IMR-90 (cell line): ENCODE measurements at regions not wholly inside any gene's neighbourhood (a gene's known extent, or its start where the extent isn't known, plus 50 kb on each side); places are given as distances from the start of the nearest gene placed in this dataset.

Experiments
- ATAC-seq: fragments of 200-7000 bp; cut with Tn5 transposase; 2 replicates; pipeline ENCODE4 v1.9.1; 2020; ENCODE audit warnings: low read depth, mild to moderate bottlenecking, moderate library complexity
- BruUV-seq: library from RNA; stranded (reverse); fragments of 400-500 nt; replicated peaks from 2 replicates; lab custom pipeline; 2021; lab: Mats Ljungman, UMichigan
- CTCF ChIA-PET: fragments of 300-600 bp; formaldehyde crosslinking; extraction: SDS; loops from one replicate; lab custom pipeline; 2021; ENCODE audit warnings: antibody characterized with exemption; lab: Yijun Ruan, JAX
- POLR2A ChIA-PET: fragments of 300-600 bp; sonication (Branson Sonifier 250); formaldehyde crosslinking; loops from one replicate; lab custom pipeline; 2022; ENCODE audit warnings: antibody characterized with exemption; ENCODE audit not compliant: unreplicated experiment; lab: Charles Lee
- DNase-seq: peaks from one replicate; pipeline ENCODE4 v3.0.0; 2013
- H2AFZ ChIP-seq: replicated peaks from 2 replicates; pipeline ENCODE3; 2013; ENCODE audit warnings: low read length, mild to moderate bottlenecking; ENCODE audit not compliant: poor library complexity
- H2AK5ac ChIP-seq: 2 replicates; pipeline ENCODE4 v1.6.1; 2013; ENCODE audit warnings: low read depth, low read length, inconsistent platforms
- H2AK9ac ChIP-seq: replicated peaks from 2 replicates; pipeline ENCODE3; 2013; ENCODE audit warnings: mild to moderate bottlenecking, low read depth, low read length, moderate library complexity; ENCODE audit not compliant: poor library complexity
- H2BK120ac ChIP-seq: 2 replicates; pipeline ENCODE4 v1.6.1; 2013; ENCODE audit warnings: low read depth, low read length, inconsistent platforms
- H2BK15ac ChIP-seq: 3 replicates; pipeline ENCODE4 v1.6.1; 2013; ENCODE audit warnings: low read depth, low read length, inconsistent platforms
- H2BK20ac ChIP-seq: 2 replicates; pipeline ENCODE4 v1.6.1; 2013; ENCODE audit warnings: low read depth, mild to moderate bottlenecking, inconsistent platforms, low read length, moderate library complexity
- H2BK5ac ChIP-seq: 2 replicates; pipeline ENCODE4 v1.6.1; 2013; ENCODE audit warnings: mild to moderate bottlenecking, low read depth, low read length, inconsistent platforms; ENCODE audit not compliant: poor library complexity, severe bottlenecking
- H3K14ac ChIP-seq: replicated peaks from 2 replicates; pipeline ENCODE4 v1.6.1; 2013; ENCODE audit warnings: low read depth, low read length, inconsistent platforms
- H3K18ac ChIP-seq: 2 replicates; pipeline ENCODE4 v1.6.1; 2013; ENCODE audit warnings: low read depth, low read length, control low read depth
- H3K23ac ChIP-seq: 2 replicates; pipeline ENCODE4 v1.6.1; 2013; ENCODE audit warnings: low read depth, low read length, inconsistent platforms
- H3K27ac ChIP-seq: 2 replicates; pipeline ENCODE4 v1.5.1; 2013; ENCODE audit warnings: mild to moderate bottlenecking, control low read depth, low read length; ENCODE audit not compliant: insufficient read depth
- H3K27me3 ChIP-seq: 2 replicates; pipeline ENCODE4 v1.6.1; 2013; ENCODE audit warnings: low read length; ENCODE audit not compliant: control insufficient read depth, insufficient read depth
- H3K36me3 ChIP-seq: 2 replicates; pipeline ENCODE4 v1.6.1; 2013; ENCODE audit warnings: low read length, mixed read lengths; ENCODE audit not compliant: control insufficient read depth, insufficient read depth
- H3K4ac ChIP-seq: 2 replicates; pipeline ENCODE4 v1.6.1; 2013; ENCODE audit warnings: low read depth, low read length, inconsistent platforms
- H3K4me1 ChIP-seq: 2 replicates; pipeline ENCODE4 v1.6.1; 2013; ENCODE audit warnings: low read length, mixed read lengths; ENCODE audit not compliant: control insufficient read depth, insufficient read depth
- H3K4me2 ChIP-seq: 2 replicates; pipeline ENCODE4 v1.6.1; 2013; ENCODE audit warnings: low read depth, mild to moderate bottlenecking, control low read depth, low read length, moderate library complexity
- H3K4me3 ChIP-seq: 2 replicates; pipeline ENCODE4 v1.5.1; 2013; ENCODE audit warnings: low read depth, mild to moderate bottlenecking, control low read depth, low read length, moderate library complexity; ENCODE audit not compliant: insufficient read depth
- H3K56ac ChIP-seq: 2 replicates; pipeline ENCODE4 v1.6.1; 2013; ENCODE audit warnings: low read length, inconsistent platforms; ENCODE audit not compliant: insufficient read depth; ENCODE audit errors: extremely low read depth
- H3K79me1 ChIP-seq, 2 experiments: 2 replicates each; pipeline ENCODE4 v1.6.1; 2013; ENCODE audit warnings: low read length in 2 of 2, inconsistent platforms in 1 of 2, low read depth in 1 of 2
- H3K9ac ChIP-seq: 2 replicates; pipeline ENCODE4 v1.6.1; 2013; ENCODE audit warnings: low read depth, low read length, control low read depth
- H3K9me1 ChIP-seq: 2 replicates; pipeline ENCODE4 v1.6.1; 2013; ENCODE audit warnings: low read length, inconsistent platforms; ENCODE audit not compliant: insufficient read depth
- H3K9me3 ChIP-seq: 2 replicates; pipeline ENCODE4 v1.6.1; 2013; ENCODE audit warnings: low read length; ENCODE audit not compliant: control insufficient read depth, insufficient read depth
- H4K20me1 ChIP-seq: 2 replicates; pipeline ENCODE4 v1.6.1; 2013; ENCODE audit warnings: low read length, inconsistent platforms; ENCODE audit not compliant: insufficient read depth
- H4K5ac ChIP-seq: 2 replicates; pipeline ENCODE4 v1.6.1; 2013; ENCODE audit warnings: mild to moderate bottlenecking, low read depth, low read length, control low read depth
- H4K8ac ChIP-seq, 2 experiments: 2 replicates each; pipeline ENCODE4 v1.6.1; 2013; ENCODE audit warnings: low read depth in 2 of 2, low read length in 2 of 2, control low read depth in 1 of 2, inconsistent platforms in 1 of 2
- H4K91ac ChIP-seq: 2 replicates; pipeline ENCODE4 v1.6.1; 2013; ENCODE audit warnings: low read depth, low read length, inconsistent platforms; ENCODE audit not compliant: insufficient read depth
- BHLHE40 ChIP-seq: fragments of 150-350 bp; IDR thresholded peaks from 2 replicates; pipeline ENCODE4 v1.6.1; 2016; ENCODE audit warnings: mild to moderate bottlenecking, low read depth, low read length
- CEBPB ChIP-seq: IDR thresholded peaks from 2 replicates; pipeline ENCODE4 v1.6.1; 2012; ENCODE audit warnings: low read depth, low read length, improper control_type of control experiment
- CHD1 ChIP-seq: IDR thresholded peaks from 2 replicates; pipeline ENCODE4 v1.6.1; 2012; ENCODE audit warnings: low read depth, low read length, improper control_type of control experiment
- FOS ChIP-seq: fragments of 150-350 bp; IDR thresholded peaks from 2 replicates; pipeline ENCODE4 v1.6.1; 2016; ENCODE audit warnings: low read depth, low read length
- MAFK ChIP-seq: IDR thresholded peaks from 2 replicates; pipeline ENCODE4 v1.6.1; 2012; ENCODE audit warnings: low read depth, low read length, improper control_type of control experiment
- MAZ ChIP-seq: IDR thresholded peaks from 2 replicates; pipeline ENCODE4 v1.6.1; 2012; ENCODE audit warnings: low read depth, mild to moderate bottlenecking, low read length, improper control_type of control experiment, moderate library complexity, borderline replicate concordance
- MXI1 ChIP-seq: IDR thresholded peaks from 2 replicates; pipeline ENCODE4 v1.6.1; 2012; ENCODE audit warnings: low read depth, mild to moderate bottlenecking, low read length, moderate library complexity, borderline replicate concordance
- NFE2L2 ChIP-seq: fragments of 150-350 bp; IDR thresholded peaks from 2 replicates; pipeline ENCODE4 v1.6.1; 2016; ENCODE audit warnings: low read depth, mild to moderate bottlenecking, low read length
- POLR2A ChIP-seq: IDR thresholded peaks from 2 replicates; pipeline ENCODE4 v1.6.1; 2012; ENCODE audit warnings: mild to moderate bottlenecking, low read depth, low read length
- RCOR1 ChIP-seq: IDR thresholded peaks from 2 replicates; pipeline ENCODE4 v1.6.1; 2012; ENCODE audit warnings: mild to moderate bottlenecking, low read length, improper control_type of control experiment; ENCODE audit not compliant: insufficient replicate concordance
- WGBS, 2 experiments: methylation state at CpG; one replicate each; pipeline versions ENCODE4 v1.1.5 to v1.1.7; 2013; ENCODE audit warnings: missing lambda C conversion rate in 2 of 2; ENCODE audit not compliant: insufficient read length in 1 of 2; ENCODE audit errors: extremely low coverage in 2 of 2; 5-methylcytosine and 5-hydroxymethylcytosine counted together
- dilution Hi-C: fragments of 300-500 bp; cut with HindIII; formaldehyde crosslinking; loops from one replicate; pipeline ENCODE4 v1.14.3; 2018; ENCODE audit warnings: low sequenced_read_pairs; ENCODE audit not compliant: unreplicated experiment
- in situ Hi-C: fragments of 300-500 bp; cut with MboI; formaldehyde crosslinking; loops from 3 replicates; pipeline ENCODE4 v1.14.3; 2019; ENCODE audit warnings: low sequenced_read_pairs, inconsistent platforms, mixed read lengths
- intact Hi-C: fragments of 100-400 bp; cut with micrococcal nuclease; formaldehyde crosslinking; loops from 2 replicates; pipeline ENCODE4 v1.10.0; 2022
- TF ChIP-seq, protein P1 (sequence below): fragments of 150-350 bp; IDR thresholded peaks from 2 replicates; pipeline ENCODE4 v1.6.1; 2016; ENCODE audit warnings: low read depth, mild to moderate bottlenecking, low read length, moderate library complexity, borderline replicate concordance
- TF ChIP-seq, protein P2 (sequence below): fragments of 150-350 bp; IDR thresholded peaks from 2 replicates; pipeline ENCODE4 v1.6.1; 2017; ENCODE audit warnings: mild to moderate bottlenecking, antibody characterized with exemption, low read length, low read depth
- TF ChIP-seq, protein P3 (sequence below): conservative IDR thresholded peaks from 2 replicates; pipeline ENCODE4 v1.5.1; 2012; ENCODE audit warnings: mild to moderate bottlenecking, low read depth, low read length, improper control_type of control experiment

DNA sequence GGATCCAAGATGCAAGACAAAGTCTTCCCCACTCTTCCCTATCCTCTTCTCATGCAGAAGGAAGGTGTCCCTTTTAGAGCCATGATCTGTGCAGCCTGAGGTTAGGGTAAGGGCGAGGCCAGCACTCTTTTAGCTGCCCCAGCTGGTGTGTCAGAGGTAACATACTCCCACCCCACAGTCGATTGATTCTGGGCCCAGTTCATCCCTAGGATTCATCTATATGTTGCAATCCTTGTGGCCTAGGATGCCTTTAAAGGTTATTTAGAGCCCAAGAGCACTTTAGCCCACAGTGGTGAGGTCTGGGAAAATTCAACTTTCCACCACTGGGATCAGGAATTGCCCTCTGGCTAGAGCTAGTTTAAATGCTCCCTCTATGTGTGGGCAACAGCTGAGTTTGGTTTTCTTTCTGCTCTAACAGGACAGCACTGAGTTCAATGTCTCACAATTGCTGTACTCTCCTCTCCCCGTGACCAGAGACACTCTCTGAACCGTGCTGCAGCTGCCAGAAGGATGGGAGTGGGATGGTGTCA, 201.3 kb upstream of the SERP2 start:
- intact Hi-C loops (no loop called here), in situ Hi-C loops (no loop called here), dilution Hi-C loops (no loop called here)
- H3K36me3 ChIP-seq = no peaks in the 10 kb centered on the region
- no peak overlapping the region for H4K91ac ChIP-seq
- H3K4me3 ChIP-seq = no peak overlapping the region
- H2BK120ac ChIP-seq = no peak overlapping the region
- H3K14ac ChIP-seq = no peak overlapping the region
- no peak overlapping the region for H3K27ac ChIP-seq
- no peak overlapping the region for H3K4me2 ChIP-seq
- no peak overlapping the region for H3K9ac ChIP-seq
- CTCF ChIA-PET = no interaction called here
- no peaks in the 10 kb centered on the region for H3K27me3 ChIP-seq
- H3K9me1 ChIP-seq = peaks cover 8% of the 10 kb centered on the region
- no peak overlapping the region for H3K56ac ChIP-seq
- no peak overlapping the region for H3K18ac ChIP-seq
- no peaks in the 10 kb centered on the region for H3K9me3 ChIP-seq
- H2BK15ac ChIP-seq = no peak overlapping the region
- H3K23ac ChIP-seq = no peak overlapping the region; the same call in 1 of the 2 replicates
- no peak for DNase-seq
- no peaks in the 10 kb centered on the region for H4K20me1 ChIP-seq
- TF ChIP-seq MXI1 (no peak), NFE2L2 (no peak), RCOR1 (no peak), CEBPB (no peak), FOS (no peak), POLR2A (no peak), BHLHE40 (no peak), MAZ (no peak), MAFK (no peak), CHD1 (no peak)
- TF ChIP-seq, protein P1, sequence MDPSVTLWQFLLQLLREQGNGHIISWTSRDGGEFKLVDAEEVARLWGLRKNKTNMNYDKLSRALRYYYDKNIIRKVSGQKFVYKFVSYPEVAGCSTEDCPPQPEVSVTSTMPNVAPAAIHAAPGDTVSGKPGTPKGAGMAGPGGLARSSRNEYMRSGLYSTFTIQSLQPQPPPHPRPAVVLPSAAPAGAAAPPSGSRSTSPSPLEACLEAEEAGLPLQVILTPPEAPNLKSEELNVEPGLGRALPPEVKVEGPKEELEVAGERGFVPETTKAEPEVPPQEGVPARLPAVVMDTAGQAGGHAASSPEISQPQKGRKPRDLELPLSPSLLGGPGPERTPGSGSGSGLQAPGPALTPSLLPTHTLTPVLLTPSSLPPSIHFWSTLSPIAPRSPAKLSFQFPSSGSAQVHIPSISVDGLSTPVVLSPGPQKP = no peak
- TF ChIP-seq, protein P2, sequence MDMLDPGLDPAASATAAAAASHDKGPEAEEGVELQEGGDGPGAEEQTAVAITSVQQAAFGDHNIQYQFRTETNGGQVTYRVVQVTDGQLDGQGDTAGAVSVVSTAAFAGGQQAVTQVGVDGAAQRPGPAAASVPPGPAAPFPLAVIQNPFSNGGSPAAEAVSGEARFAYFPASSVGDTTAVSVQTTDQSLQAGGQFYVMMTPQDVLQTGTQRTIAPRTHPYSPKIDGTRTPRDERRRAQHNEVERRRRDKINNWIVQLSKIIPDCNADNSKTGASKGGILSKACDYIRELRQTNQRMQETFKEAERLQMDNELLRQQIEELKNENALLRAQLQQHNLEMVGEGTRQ = no peak
- TF ChIP-seq, protein P3, sequence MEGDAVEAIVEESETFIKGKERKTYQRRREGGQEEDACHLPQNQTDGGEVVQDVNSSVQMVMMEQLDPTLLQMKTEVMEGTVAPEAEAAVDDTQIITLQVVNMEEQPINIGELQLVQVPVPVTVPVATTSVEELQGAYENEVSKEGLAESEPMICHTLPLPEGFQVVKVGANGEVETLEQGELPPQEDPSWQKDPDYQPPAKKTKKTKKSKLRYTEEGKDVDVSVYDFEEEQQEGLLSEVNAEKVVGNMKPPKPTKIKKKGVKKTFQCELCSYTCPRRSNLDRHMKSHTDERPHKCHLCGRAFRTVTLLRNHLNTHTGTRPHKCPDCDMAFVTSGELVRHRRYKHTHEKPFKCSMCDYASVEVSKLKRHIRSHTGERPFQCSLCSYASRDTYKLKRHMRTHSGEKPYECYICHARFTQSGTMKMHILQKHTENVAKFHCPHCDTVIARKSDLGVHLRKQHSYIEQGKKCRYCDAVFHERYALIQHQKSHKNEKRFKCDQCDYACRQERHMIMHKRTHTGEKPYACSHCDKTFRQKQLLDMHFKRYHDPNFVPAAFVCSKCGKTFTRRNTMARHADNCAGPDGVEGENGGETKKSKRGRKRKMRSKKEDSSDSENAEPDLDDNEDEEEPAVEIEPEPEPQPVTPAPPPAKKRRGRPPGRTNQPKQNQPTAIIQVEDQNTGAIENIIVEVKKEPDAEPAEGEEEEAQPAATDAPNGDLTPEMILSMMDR = no peak
- BruUV-seq = no TSS peak
- no peak overlapping the region for H2AFZ ChIP-seq
- H4K8ac ChIP-seq = no peak overlapping the region
- H2BK20ac ChIP-seq = peak overlapping the region; percentile 6; the same call in 1 of the 2 replicates
- WGBS, 2 experiments = no CpG with 5 or more reads among the region's 4 CpGs
- H3K4me1 ChIP-seq = peaks cover 13% of the 10 kb centered on the region
- H4K5ac ChIP-seq = no peak overlapping the region
- no peak overlapping the region for H2BK5ac ChIP-seq
- H3K4ac ChIP-seq = no peak overlapping the region
- H2AK5ac ChIP-seq = no peak overlapping the region; the same call in 1 of the 2 replicates
- no peak for ATAC-seq
- no peak overlapping the region for H2AK9ac ChIP-seq
- no peaks in the 10 kb centered on the region for H3K79me1 ChIP-seq
- POLR2A ChIA-PET = no interaction called here
